ENCODE measurements at regions not wholly inside any gene's neighbourhood (a gene's known extent, or its start where the extent isn't known, plus 50 kb on each side); places are given as distances from the start of the nearest gene placed in this dataset.

- TF ChIP-seq, protein P1, sequence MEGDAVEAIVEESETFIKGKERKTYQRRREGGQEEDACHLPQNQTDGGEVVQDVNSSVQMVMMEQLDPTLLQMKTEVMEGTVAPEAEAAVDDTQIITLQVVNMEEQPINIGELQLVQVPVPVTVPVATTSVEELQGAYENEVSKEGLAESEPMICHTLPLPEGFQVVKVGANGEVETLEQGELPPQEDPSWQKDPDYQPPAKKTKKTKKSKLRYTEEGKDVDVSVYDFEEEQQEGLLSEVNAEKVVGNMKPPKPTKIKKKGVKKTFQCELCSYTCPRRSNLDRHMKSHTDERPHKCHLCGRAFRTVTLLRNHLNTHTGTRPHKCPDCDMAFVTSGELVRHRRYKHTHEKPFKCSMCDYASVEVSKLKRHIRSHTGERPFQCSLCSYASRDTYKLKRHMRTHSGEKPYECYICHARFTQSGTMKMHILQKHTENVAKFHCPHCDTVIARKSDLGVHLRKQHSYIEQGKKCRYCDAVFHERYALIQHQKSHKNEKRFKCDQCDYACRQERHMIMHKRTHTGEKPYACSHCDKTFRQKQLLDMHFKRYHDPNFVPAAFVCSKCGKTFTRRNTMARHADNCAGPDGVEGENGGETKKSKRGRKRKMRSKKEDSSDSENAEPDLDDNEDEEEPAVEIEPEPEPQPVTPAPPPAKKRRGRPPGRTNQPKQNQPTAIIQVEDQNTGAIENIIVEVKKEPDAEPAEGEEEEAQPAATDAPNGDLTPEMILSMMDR (conservative IDR thresholded peaks at IDR 0.05; ENCODE audit: low read depth, low read length), result no peak
- no peak for TF ChIP-seq EZH2 (IDR thresholded peaks at IDR 0.05; ENCODE audit: borderline replicate concordance, low read depth, low read length, poor library complexity, severe bottlenecking)
These were observed 334.8 kb upstream of the SULF2 start for GRCh38 chr20:48120120-48120519.

All from A673 (cell line).